ENCODE measurements at regions not wholly inside any gene's neighbourhood (a gene's known extent, or its start where the extent isn't known, plus 50 kb on each side); places are given as distances from the start of the nearest gene placed in this dataset.
"Not testable (repeated sequence)": the region's sequence is repeated elsewhere in the genome, so short reads cannot be mapped to it uniquely, and the experiment has no call there.

DNA sequence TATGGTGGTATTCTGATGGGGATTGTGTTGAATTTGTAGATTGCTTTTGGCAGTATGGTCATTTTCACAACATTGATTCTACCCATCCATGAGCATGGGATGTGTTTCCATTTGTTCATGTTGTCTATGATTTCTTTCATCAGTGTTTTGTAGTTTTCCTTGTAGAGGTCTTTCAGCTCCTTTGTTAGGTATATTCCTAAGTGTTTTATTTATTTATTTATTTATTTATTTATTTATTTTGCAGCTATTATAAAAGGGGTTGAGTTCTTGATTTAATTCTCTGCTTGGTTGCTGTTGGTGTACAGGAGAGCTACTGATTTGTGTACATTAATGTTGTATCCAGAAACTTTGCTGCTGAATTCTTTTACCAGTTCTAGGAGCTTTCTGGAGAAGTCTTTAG, 181.4 kb downstream of the TM2D1 start:
- H3K36me3 Mint-ChIP-seq (ENCODE audit: low read depth): peaks cover 16% of the 10 kb centered on the region
- H3K4me3 Mint-ChIP-seq; H3K27ac Mint-ChIP-seq; H3K27me3 Mint-ChIP-seq (ENCODE audit: low read depth); POLR2A ChIA-PET; DNase-seq; ATAC-seq: not testable (repeated sequence)
- CTCF ChIA-PET: interaction anchor here (1.2 kb wide), 1 partner anchor 8 kb away, joined by 3 read pairs; no protein-coding TSS in a partner anchor
- H3K9me3 Mint-ChIP-seq (ENCODE audit: insufficient read depth): peaks cover 13% of the 10 kb centered on the region
- H3K4me1 Mint-ChIP-seq (ENCODE audit: low read depth): peaks cover 30% of the 10 kb centered on the region

GRCh38 chr1:61539720-61540462, 185.1 kb downstream of the TM2D1 start:
- peaks cover 2% of the 10 kb centered on the region for H3K27me3 Mint-ChIP-seq (ENCODE audit: low read depth)
- no peak for ATAC-seq

DNA sequence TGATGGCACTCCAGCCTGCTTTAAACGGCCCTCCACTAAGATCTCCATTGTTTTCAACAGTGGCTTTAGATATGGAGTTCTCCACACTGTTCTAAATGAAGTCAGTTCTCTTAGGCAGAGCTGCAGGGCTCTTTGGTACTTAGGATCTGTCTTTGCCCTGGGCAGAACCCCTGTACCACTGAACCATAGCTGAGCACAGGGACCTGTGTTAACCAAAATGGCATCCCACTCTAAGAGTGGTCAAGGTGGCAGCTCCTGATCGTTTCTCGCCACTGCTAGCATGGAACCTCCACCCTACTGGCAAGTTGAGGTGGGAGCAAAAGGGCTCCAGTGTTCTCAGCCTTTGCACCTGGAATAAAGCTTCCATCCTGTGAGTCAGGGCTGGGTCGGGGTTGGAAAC, 186.7 kb downstream of the TM2D1 start:
- Mint-ChIP-seq H3K36me3 (ENCODE audit: low read depth) (peaks cover 16% of the 10 kb centered on the region), H3K9me3 (ENCODE audit: insufficient read depth) (peaks cover 15% of the 10 kb centered on the region), H3K4me1 (ENCODE audit: low read depth) (peaks cover 39% of the 10 kb centered on the region), H3K27me3 (ENCODE audit: low read depth) (peaks cover 2% of the 10 kb centered on the region), H3K27ac (no peak overlapping the region), H3K4me3 (no peak overlapping the region)
- no peak for ATAC-seq
- ChIA-PET CTCF (interaction anchor here (0.9 to 1.0 kb wide), 2 partner anchors 10 to 488 kb away, joined by 4 read pairs; no protein-coding TSS in a partner anchor), POLR2A (no interaction called here)
- DNase-seq: no peak

More at GRCh38 chr1:61539720-61540462, 185.1 kb downstream of the TM2D1 start:
- ChIA-PET POLR2A (no interaction called here), CTCF (interaction anchor here (1.5 kb wide), 1 partner anchor 48 kb away, joined by 7 read pairs; no protein-coding TSS in a partner anchor)
- Mint-ChIP-seq H3K4me1 (ENCODE audit: low read depth) (peaks cover 48% of the 10 kb centered on the region), H3K36me3 (ENCODE audit: low read depth) (peaks cover 20% of the 10 kb centered on the region), H3K9me3 (ENCODE audit: insufficient read depth) (peaks cover 17% of the 10 kb centered on the region), H3K4me3 (no peak overlapping the region), H3K27ac (no peak overlapping the region)
- DNase-seq: no peak

DNA sequence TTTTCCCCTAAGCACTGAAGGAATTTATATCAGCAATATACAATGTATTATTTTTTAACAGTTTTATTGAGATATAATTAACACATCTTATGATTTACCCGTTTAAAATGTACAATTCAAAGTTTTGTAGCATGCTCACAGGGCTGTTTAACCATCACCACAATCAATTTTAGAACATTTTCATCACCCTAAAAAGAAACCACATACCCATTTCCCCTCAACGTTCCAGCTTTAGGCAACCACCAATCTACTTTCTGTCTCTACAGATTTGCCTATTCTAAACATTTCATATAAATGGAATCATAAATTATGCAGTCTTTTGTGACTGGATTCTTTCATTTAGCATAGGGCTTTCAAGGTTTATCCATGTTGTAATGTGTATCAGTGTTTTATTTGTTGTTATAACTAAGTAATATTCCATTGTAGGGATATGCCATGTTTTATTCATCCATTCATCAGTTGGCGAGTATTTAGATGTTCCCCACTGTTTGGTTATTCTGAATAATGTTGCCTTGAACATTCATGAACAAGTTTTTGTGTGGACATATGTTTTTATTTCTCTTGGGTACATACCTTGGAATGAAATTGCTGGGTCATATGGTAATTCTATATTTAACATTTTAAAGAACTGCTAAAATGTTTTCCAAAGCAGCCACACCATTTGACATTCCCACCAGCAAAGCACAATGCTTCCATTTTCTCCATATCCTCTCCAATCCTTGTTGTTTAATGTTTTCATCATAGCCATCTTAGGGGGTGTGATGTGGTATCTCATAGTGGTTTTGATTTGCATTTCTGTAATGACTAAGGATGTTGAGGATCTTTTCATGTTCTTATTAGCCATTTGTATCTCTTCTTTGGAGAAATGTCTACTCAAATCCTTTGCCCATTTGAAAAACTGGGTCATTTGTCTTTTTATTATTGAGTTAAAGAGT, 188.5 kb downstream of the TM2D1 start:
- H3K4me3 Mint-ChIP-seq: peak overlapping the region; percentile 1
- peak overlapping the region; percentile 68 for H3K27ac Mint-ChIP-seq
- ChIA-PET CTCF (interaction anchor here (1.1 kb wide), 1 partner anchor 11 kb away, joined by 4 read pairs; no protein-coding TSS in a partner anchor), POLR2A (no interaction called here)
- H3K9me3 Mint-ChIP-seq (ENCODE audit: insufficient read depth): peaks cover 5% of the 10 kb centered on the region
- no peak for DNase-seq
- ATAC-seq: peak; percentile 68
- peaks cover 2% of the 10 kb centered on the region for H3K27me3 Mint-ChIP-seq (ENCODE audit: low read depth)
- peaks cover 39% of the 10 kb centered on the region for H3K4me1 Mint-ChIP-seq (ENCODE audit: low read depth)
- H3K36me3 Mint-ChIP-seq (ENCODE audit: low read depth): peaks cover 6% of the 10 kb centered on the region

- ATAC-seq (no peak), DNase-seq (no peak)
- POLR2A ChIA-PET: interaction anchor here (0.7 kb wide), 1 partner anchor 43 kb away, joined by 5 read pairs; no protein-coding TSS in a partner anchor
- Mint-ChIP-seq H3K9me3 (ENCODE audit: insufficient read depth) (peaks cover 5% of the 10 kb centered on the region), H3K36me3 (ENCODE audit: low read depth) (peaks cover 6% of the 10 kb centered on the region), H3K27me3 (ENCODE audit: low read depth) (no peaks in the 10 kb centered on the region), H3K27ac (no peak overlapping the region), H3K4me1 (ENCODE audit: low read depth) (peaks cover 39% of the 10 kb centered on the region), H3K4me3 (no peak overlapping the region)
- CTCF ChIA-PET: interaction anchor here (0.8 to 0.9 kb wide), 2 partner anchors 9 to 12 kb away, joined by 3 to 6 read pairs; no protein-coding TSS in a partner anchor
Observed at GRCh38 chr1:61534847-61535246, 190.1 kb downstream of the TM2D1 start.

- H3K4me3 Mint-ChIP-seq: no peak overlapping the region
- no peaks in the 10 kb centered on the region for H3K27me3 Mint-ChIP-seq (ENCODE audit: low read depth)
- ATAC-seq (no peak), DNase-seq (no peak)
- ChIA-PET POLR2A (no interaction called here), CTCF (no interaction called here)
- peaks cover 6% of the 10 kb centered on the region for H3K36me3 Mint-ChIP-seq (ENCODE audit: low read depth)
- H3K4me1 Mint-ChIP-seq (ENCODE audit: low read depth): peaks cover 39% of the 10 kb centered on the region
- peaks cover 5% of the 10 kb centered on the region for H3K9me3 Mint-ChIP-seq (ENCODE audit: insufficient read depth)
- no peak overlapping the region for H3K27ac Mint-ChIP-seq
Observed at GRCh38 chr1:61533546-61533945, 191.4 kb downstream of the TM2D1 start.

DNA sequence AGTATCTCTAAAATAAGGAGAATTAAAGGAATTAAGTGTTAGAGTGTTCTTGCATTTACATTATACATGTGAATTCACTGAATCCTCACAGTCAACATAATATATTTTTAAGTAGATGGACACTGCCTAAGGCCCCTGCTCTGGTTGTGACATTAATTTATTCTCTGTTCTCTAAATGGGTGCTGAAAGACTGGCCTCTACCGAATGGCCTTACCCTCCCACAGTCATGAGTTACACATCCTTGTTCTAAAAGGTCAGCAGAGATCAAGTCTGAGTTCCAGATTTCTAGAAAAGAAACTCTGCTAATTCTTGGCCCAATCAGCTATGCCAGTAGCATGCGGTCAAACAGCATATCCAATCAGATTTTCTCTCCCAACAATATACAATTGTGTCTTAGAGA, 193.2 kb downstream of the TM2D1 start:
- Mint-ChIP-seq H3K36me3 (ENCODE audit: low read depth) (peaks cover 3% of the 10 kb centered on the region), H3K4me3 (no peak overlapping the region), H3K27ac (no peak overlapping the region), H3K27me3 (ENCODE audit: low read depth) (peaks cover 2% of the 10 kb centered on the region), H3K9me3 (ENCODE audit: insufficient read depth) (no peaks in the 10 kb centered on the region), H3K4me1 (ENCODE audit: low read depth) (peaks cover 22% of the 10 kb centered on the region)
- DNase-seq (no peak), ATAC-seq (no peak)
- POLR2A ChIA-PET: no interaction called here
- CTCF ChIA-PET: no interaction called here

GRCh38 chr1:61523893-61524605, 200.9 kb downstream of the TM2D1 start:
- Mint-ChIP-seq H3K27ac (no peak overlapping the region), H3K4me3 (no peak overlapping the region), H3K27me3 (ENCODE audit: low read depth) (peaks cover 28% of the 10 kb centered on the region), H3K36me3 (ENCODE audit: low read depth) (no peaks in the 10 kb centered on the region), H3K9me3 (ENCODE audit: insufficient read depth) (no peaks in the 10 kb centered on the region), H3K4me1 (ENCODE audit: low read depth) (no peaks in the 10 kb centered on the region)
- no peak for DNase-seq
- POLR2A ChIA-PET: no interaction called here
- CTCF ChIA-PET: interaction anchor here (1.2 kb wide), 2 partner anchors 8 to 64 kb away, joined by 3 to 6 read pairs; no protein-coding TSS in a partner anchor
- ATAC-seq: no peak

GRCh38 chr1:61523229-61523628, 201.7 kb downstream of the TM2D1 start:
- ChIA-PET CTCF (interaction anchor here (1.2 kb wide), 2 partner anchors 8 to 65 kb away, joined by 3 to 6 read pairs; no protein-coding TSS in a partner anchor), POLR2A (no interaction called here)
- H3K4me1 Mint-ChIP-seq (ENCODE audit: low read depth): no peaks in the 10 kb centered on the region
- H3K9me3 Mint-ChIP-seq (ENCODE audit: insufficient read depth): no peaks in the 10 kb centered on the region
- no peak overlapping the region for H3K4me3 Mint-ChIP-seq
- DNase-seq (no peak), ATAC-seq (no peak)
- H3K36me3 Mint-ChIP-seq (ENCODE audit: low read depth): no peaks in the 10 kb centered on the region
- no peak overlapping the region for H3K27ac Mint-ChIP-seq
- peaks cover 30% of the 10 kb centered on the region for H3K27me3 Mint-ChIP-seq (ENCODE audit: low read depth)

- CTCF ChIA-PET: no interaction called here
- no peak overlapping the region for H3K27ac Mint-ChIP-seq
Observed at GRCh38 chr1:61520401-61520800, 204.5 kb downstream of the TM2D1 start.

GRCh38 chr1:61519631-61520030, 205.3 kb downstream of the TM2D1 start:
- no peak for DNase-seq
- Mint-ChIP-seq H3K9me3 (ENCODE audit: insufficient read depth) (no peaks in the 10 kb centered on the region), H3K4me3 (no peak overlapping the region), H3K4me1 (ENCODE audit: low read depth) (no peaks in the 10 kb centered on the region), H3K27me3 (ENCODE audit: low read depth) (peaks cover 23% of the 10 kb centered on the region), H3K27ac (no peak overlapping the region), H3K36me3 (ENCODE audit: low read depth) (no peaks in the 10 kb centered on the region)
- POLR2A ChIA-PET: no interaction called here
- no peak for ATAC-seq
- CTCF ChIA-PET: no interaction called here

More at GRCh38 chr1:61520401-61520800, 204.5 kb downstream of the TM2D1 start:
- Mint-ChIP-seq H3K4me3 (no peak overlapping the region), H3K36me3 (ENCODE audit: low read depth) (no peaks in the 10 kb centered on the region), H3K9me3 (ENCODE audit: insufficient read depth) (no peaks in the 10 kb centered on the region), H3K27me3 (ENCODE audit: low read depth) (peaks cover 26% of the 10 kb centered on the region), H3K4me1 (ENCODE audit: low read depth) (no peaks in the 10 kb centered on the region)
- no peak for ATAC-seq
- POLR2A ChIA-PET: no interaction called here
- DNase-seq: no peak
